ENCODE measurements at regions not wholly inside any gene's neighbourhood (a gene's known extent, or its start where the extent isn't known, plus 50 kb on each side); places are given as distances from the start of the nearest gene placed in this dataset.
A peak's percentile ranks its signal among the peaks of the same experiment; 100 is the strongest.

- H4K8ac ChIP-seq (ENCODE audit: low read length) = no peak overlapping the region
- H3K18ac ChIP-seq (ENCODE audit: low read depth in 1 of 2, low read length in 2 of 2) = no peak overlapping the region
- 97% methylated on average over 1 of the region's 2 CpGs for WGBS
- no peak overlapping the region for H3K4me3 ChIP-seq (ENCODE audit: insufficient read depth in 1 of 2, low read depth in 1 of 2, low read length in 2 of 2)
- H3K79me1 ChIP-seq (replicated peaks; ENCODE audit: low read length, poor library complexity, severe bottlenecking) = no peaks in the 10 kb centered on the region
- H4K91ac ChIP-seq (ENCODE audit: low read length) = no peak overlapping the region
- no peak overlapping the region for H2BK15ac ChIP-seq (ENCODE audit: low read depth, poor library complexity, severe bottlenecking)
- no peak overlapping the region for H2AFZ ChIP-seq (ENCODE audit: low read depth, low read length)
- peaks cover 3 to 9% of the 10 kb centered on the region in 2 experiments for H3K27me3 ChIP-seq (ENCODE audit: control insufficient read depth in 1 of 2, insufficient read depth in 1 of 2, low read length in 2 of 2)
- no peak overlapping the region for H3K27ac ChIP-seq (ENCODE audit: low read length, poor library complexity, severe bottlenecking)
- DNase-seq = no peak
- H3K4ac ChIP-seq (ENCODE audit: low read depth in 1 of 2, low read length in 2 of 2) = no peak overlapping the region
- no peaks in the 10 kb centered on the region for H3K4me1 ChIP-seq (ENCODE audit: control insufficient read depth, insufficient read depth, low read depth, low read length)
- H3K23ac ChIP-seq (ENCODE audit: low read length in 2 of 2) = no peak overlapping the region
- H3K4me2 ChIP-seq (ENCODE audit: low read length, poor library complexity, severe bottlenecking) = no peak overlapping the region
- no peak overlapping the region for H2BK12ac ChIP-seq (ENCODE audit: low read length in 2 of 2)
- H3K9me3 ChIP-seq (ENCODE audit: control insufficient read depth, low read length) = no peaks in the 10 kb centered on the region
- H2BK120ac ChIP-seq (ENCODE audit: low read depth, low read length) = no peak overlapping the region
- H3K14ac ChIP-seq (ENCODE audit: low read length in 2 of 2) = no peak overlapping the region
- H3K36me3 ChIP-seq (ENCODE audit: control insufficient read depth in 1 of 2, insufficient read depth in 2 of 2, low read depth in 1 of 2, low read length in 2 of 2) = no peaks in the 10 kb centered on the region
- no peak overlapping the region for H2AK5ac ChIP-seq (ENCODE audit: low read length, severe bottlenecking)
- no peak overlapping the region for H3K9ac ChIP-seq (ENCODE audit: low read length)
- no peak overlapping the region for H2BK5ac ChIP-seq (ENCODE audit: low read depth, low read length, poor library complexity, severe bottlenecking)
These were observed 112.9 kb downstream of the SAMD9 start for GRCh38 chr7:93004906-93005305.

GRCh38 chr7:92997719-92998118, 120.1 kb downstream of the SAMD9 start:
- Histone ChIP-seq H3K14ac (ENCODE audit: low read length in 2 of 2) (no peak overlapping the region), H3K4me3 (ENCODE audit: insufficient read depth in 1 of 2, low read depth in 1 of 2, low read length in 2 of 2) (no peak overlapping the region), H3K23ac (ENCODE audit: low read length in 2 of 2) (no peak overlapping the region), H3K27me3 (ENCODE audit: control insufficient read depth in 1 of 2, insufficient read depth in 1 of 2, low read length in 2 of 2) (peaks cover 3% of the 10 kb centered on the region in 2 experiments), H3K18ac (ENCODE audit: low read depth in 1 of 2, low read length in 2 of 2) (peak overlapping the region in 1 of 2 experiments; percentile 61), H2BK120ac (ENCODE audit: low read depth, low read length) (peak overlapping the region; percentile 51), H3K4ac (ENCODE audit: low read depth in 1 of 2, low read length in 2 of 2) (no peak overlapping the region), H2BK15ac (ENCODE audit: low read depth, poor library complexity, severe bottlenecking) (no peak overlapping the region), H4K8ac (ENCODE audit: low read length) (no peak overlapping the region), H2AK5ac (ENCODE audit: low read length, severe bottlenecking) (no peak overlapping the region), H3K9me3 (ENCODE audit: control insufficient read depth, low read length) (no peaks in the 10 kb centered on the region), H2BK5ac (ENCODE audit: low read depth, low read length, poor library complexity, severe bottlenecking) (no peak overlapping the region), H3K36me3 (ENCODE audit: control insufficient read depth in 1 of 2, insufficient read depth in 2 of 2, low read depth in 1 of 2, low read length in 2 of 2) (no peaks in the 10 kb centered on the region), H2BK12ac (ENCODE audit: low read length in 2 of 2) (peak overlapping the region in 1 of 2 experiments; percentile 0), H3K4me1 (ENCODE audit: control insufficient read depth, insufficient read depth, low read depth, low read length) (no peaks in the 10 kb centered on the region), H3K27ac (ENCODE audit: low read length, poor library complexity, severe bottlenecking) (no peak overlapping the region), H2AFZ (ENCODE audit: low read depth, low read length) (no peak overlapping the region), H3K4me2 (ENCODE audit: low read length, poor library complexity, severe bottlenecking) (no peak overlapping the region), H3K9ac (ENCODE audit: low read length) (no peak overlapping the region), H4K91ac (ENCODE audit: low read length) (no peak overlapping the region), H3K79me1 (replicated peaks; ENCODE audit: low read length, poor library complexity, severe bottlenecking) (no peaks in the 10 kb centered on the region)
- no peak for DNase-seq

DNA sequence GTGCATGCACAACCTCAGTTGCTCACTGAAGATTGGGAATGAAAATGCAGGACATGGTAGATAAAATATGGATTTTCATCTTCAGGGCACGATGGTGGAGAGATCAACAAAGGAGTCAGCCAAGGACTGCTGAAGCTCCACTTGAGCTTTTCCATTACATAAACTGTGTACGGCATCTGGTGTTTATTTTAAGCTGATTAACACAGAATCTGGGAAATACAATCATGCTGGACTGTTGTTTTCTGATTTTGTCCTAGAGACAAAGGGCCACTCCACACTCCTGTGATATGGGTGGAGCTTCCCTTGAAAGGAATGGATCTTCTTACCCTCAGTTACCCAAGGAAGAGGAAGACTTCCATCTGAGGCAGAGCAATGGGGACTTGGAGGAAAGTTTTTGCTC, 120.6 kb downstream of the SAMD9 start:
- H3K27me3 ChIP-seq (ENCODE audit: control insufficient read depth in 1 of 2, insufficient read depth in 1 of 2, low read length in 2 of 2) = peaks cover 3% of the 10 kb centered on the region in 2 experiments
- DNase-seq = peak; percentile 67
- 28% methylated on average over 2 of the region's 2 CpGs for WGBS

DNA sequence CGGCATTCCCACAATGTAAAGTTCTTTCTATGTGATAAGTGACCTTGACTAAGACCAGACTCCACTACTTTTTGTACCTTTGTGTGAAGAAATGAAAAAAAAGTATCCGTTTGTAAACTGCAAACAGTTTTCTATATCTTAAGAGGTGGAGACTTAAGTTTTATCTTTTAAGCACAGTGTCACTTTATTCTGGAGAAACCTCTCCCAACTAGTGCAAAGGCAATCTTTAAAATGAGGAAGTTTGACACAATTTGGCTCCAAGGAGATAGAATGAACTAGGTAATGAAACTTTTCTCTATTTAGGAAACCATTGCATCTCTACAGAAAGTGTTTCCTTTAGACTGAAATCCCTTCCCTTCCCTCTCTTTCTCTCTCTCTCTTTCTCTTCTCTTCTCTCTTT, 122.9 kb downstream of the SAMD9 start:
- Histone ChIP-seq H3K9ac (ENCODE audit: low read length) (no peak overlapping the region), H3K14ac (ENCODE audit: low read length in 2 of 2) (no peak overlapping the region), H4K8ac (ENCODE audit: low read length) (no peak overlapping the region), H3K4ac (ENCODE audit: low read depth in 1 of 2, low read length in 2 of 2) (no peak overlapping the region), H2AFZ (ENCODE audit: low read depth, low read length) (no peak overlapping the region), H2AK5ac (ENCODE audit: low read length, severe bottlenecking) (no peak overlapping the region), H2BK5ac (ENCODE audit: low read depth, low read length, poor library complexity, severe bottlenecking) (no peak overlapping the region), H3K9me3 (ENCODE audit: control insufficient read depth, low read length) (no peaks in the 10 kb centered on the region), H3K36me3 (ENCODE audit: control insufficient read depth in 1 of 2, insufficient read depth in 2 of 2, low read depth in 1 of 2, low read length in 2 of 2) (no peaks in the 10 kb centered on the region), H3K18ac (ENCODE audit: low read depth in 1 of 2, low read length in 2 of 2) (no peak overlapping the region), H3K23ac (ENCODE audit: low read length in 2 of 2) (no peak overlapping the region), H2BK12ac (ENCODE audit: low read length in 2 of 2) (no peak overlapping the region), H2BK120ac (ENCODE audit: low read depth, low read length) (no peak overlapping the region), H3K27me3 (ENCODE audit: control insufficient read depth in 1 of 2, insufficient read depth in 1 of 2, low read length in 2 of 2) (peaks cover under 1% of the 10 kb centered on the region in 2 experiments), H3K4me1 (ENCODE audit: control insufficient read depth, insufficient read depth, low read depth, low read length) (no peaks in the 10 kb centered on the region), H3K79me1 (replicated peaks; ENCODE audit: low read length, poor library complexity, severe bottlenecking) (no peaks in the 10 kb centered on the region), H2BK15ac (ENCODE audit: low read depth, poor library complexity, severe bottlenecking) (no peak overlapping the region), H4K91ac (ENCODE audit: low read length) (no peak overlapping the region), H3K4me2 (ENCODE audit: low read length, poor library complexity, severe bottlenecking) (no peak overlapping the region), H3K4me3 (ENCODE audit: insufficient read depth in 1 of 2, low read depth in 1 of 2, low read length in 2 of 2) (no peak overlapping the region), H3K27ac (ENCODE audit: low read length, poor library complexity, severe bottlenecking) (no peak overlapping the region)
- WGBS = no CpG with 5 or more reads among the region's 2 CpGs
- no peak for DNase-seq

More for the DNA sequence above, 120.6 kb downstream of the SAMD9 start:
- Histone ChIP-seq H3K9ac (ENCODE audit: low read length) (no peak overlapping the region), H3K79me1 (replicated peaks; ENCODE audit: low read length, poor library complexity, severe bottlenecking) (no peaks in the 10 kb centered on the region), H2BK15ac (ENCODE audit: low read depth, poor library complexity, severe bottlenecking) (no peak overlapping the region), H2AK5ac (ENCODE audit: low read length, severe bottlenecking) (no peak overlapping the region), H3K27ac (ENCODE audit: low read length, poor library complexity, severe bottlenecking) (no peak overlapping the region), H3K14ac (ENCODE audit: low read length in 2 of 2) (no peak overlapping the region), H4K8ac (ENCODE audit: low read length) (peak overlapping the region; percentile 75), H3K18ac (ENCODE audit: low read depth in 1 of 2, low read length in 2 of 2) (peak overlapping the region; percentile 54 to 61), H3K4me3 (ENCODE audit: insufficient read depth in 1 of 2, low read depth in 1 of 2, low read length in 2 of 2) (no peak overlapping the region), H3K4me1 (ENCODE audit: control insufficient read depth, insufficient read depth, low read depth, low read length) (no peaks in the 10 kb centered on the region), H2BK5ac (ENCODE audit: low read depth, low read length, poor library complexity, severe bottlenecking) (no peak overlapping the region), H3K4ac (ENCODE audit: low read depth in 1 of 2, low read length in 2 of 2) (peak overlapping the region; percentile 26 to 36), H3K4me2 (ENCODE audit: low read length, poor library complexity, severe bottlenecking) (no peak overlapping the region), H4K91ac (ENCODE audit: low read length) (no peak overlapping the region), H3K9me3 (ENCODE audit: control insufficient read depth, low read length) (no peaks in the 10 kb centered on the region), H3K23ac (ENCODE audit: low read length in 2 of 2) (no peak overlapping the region), H2AFZ (ENCODE audit: low read depth, low read length) (no peak overlapping the region), H2BK120ac (ENCODE audit: low read depth, low read length) (peak overlapping the region; percentile 51), H2BK12ac (ENCODE audit: low read length in 2 of 2) (peak overlapping the region in 1 of 2 experiments; percentile 0), H3K36me3 (ENCODE audit: control insufficient read depth in 1 of 2, insufficient read depth in 2 of 2, low read depth in 1 of 2, low read length in 2 of 2) (no peaks in the 10 kb centered on the region)
